ENCODE measurements at regions not wholly inside any gene's neighbourhood (a gene's known extent, or its start where the extent isn't known, plus 50 kb on each side); places are given as distances from the start of the nearest gene placed in this dataset.

DNA sequence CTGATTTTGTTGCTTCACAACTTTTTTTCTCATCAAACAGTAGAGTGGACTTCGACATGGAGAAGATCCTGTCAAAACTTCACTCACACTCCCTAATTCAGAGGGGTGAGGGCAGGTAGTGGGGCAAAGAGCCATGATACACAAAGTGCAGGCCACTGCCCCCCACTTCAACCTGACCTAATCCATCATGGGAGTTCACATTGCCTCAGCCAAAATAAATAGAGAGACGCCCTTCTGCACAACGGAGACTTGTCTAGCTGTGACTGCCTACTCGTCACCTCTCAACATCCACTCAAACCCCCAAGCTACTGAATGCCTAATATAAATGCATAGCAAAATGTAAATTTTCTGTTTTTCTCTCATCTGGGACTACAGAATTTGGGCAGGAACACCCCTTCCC, 213.2 kb downstream of the PMP22 start:
- TF ChIP-seq, protein P1, sequence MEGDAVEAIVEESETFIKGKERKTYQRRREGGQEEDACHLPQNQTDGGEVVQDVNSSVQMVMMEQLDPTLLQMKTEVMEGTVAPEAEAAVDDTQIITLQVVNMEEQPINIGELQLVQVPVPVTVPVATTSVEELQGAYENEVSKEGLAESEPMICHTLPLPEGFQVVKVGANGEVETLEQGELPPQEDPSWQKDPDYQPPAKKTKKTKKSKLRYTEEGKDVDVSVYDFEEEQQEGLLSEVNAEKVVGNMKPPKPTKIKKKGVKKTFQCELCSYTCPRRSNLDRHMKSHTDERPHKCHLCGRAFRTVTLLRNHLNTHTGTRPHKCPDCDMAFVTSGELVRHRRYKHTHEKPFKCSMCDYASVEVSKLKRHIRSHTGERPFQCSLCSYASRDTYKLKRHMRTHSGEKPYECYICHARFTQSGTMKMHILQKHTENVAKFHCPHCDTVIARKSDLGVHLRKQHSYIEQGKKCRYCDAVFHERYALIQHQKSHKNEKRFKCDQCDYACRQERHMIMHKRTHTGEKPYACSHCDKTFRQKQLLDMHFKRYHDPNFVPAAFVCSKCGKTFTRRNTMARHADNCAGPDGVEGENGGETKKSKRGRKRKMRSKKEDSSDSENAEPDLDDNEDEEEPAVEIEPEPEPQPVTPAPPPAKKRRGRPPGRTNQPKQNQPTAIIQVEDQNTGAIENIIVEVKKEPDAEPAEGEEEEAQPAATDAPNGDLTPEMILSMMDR (IDR thresholded peaks at IDR 0.05; ENCODE audit: poor library complexity): no peak
- no peak for TF ChIP-seq EZH2 (IDR thresholded peaks at IDR 0.05; ENCODE audit: borderline replicate concordance)

All from hepatocyte (in vitro differentiated cells).